C4-2B (cell line): ENCODE measurements at regions not wholly inside any gene's neighbourhood (a gene's known extent, or its start where the extent isn't known, plus 50 kb on each side); places are given as distances from the start of the nearest gene placed in this dataset.
"Not testable (repeated sequence)": the region's sequence is repeated elsewhere in the genome, so short reads cannot be mapped to it uniquely, and the experiment has no call there.

ENCODE experiments used
- H3K27ac ChIP-seq: fragments of 450-650 bp; 2 replicates; pipeline ENCODE4 v1.5.1; 2017
- CTCF ChIP-seq: fragments of 450-650 bp; conservative IDR thresholded peaks from 2 replicates; pipeline ENCODE4 v1.5.1; 2017; ENCODE audit warnings: mild to moderate bottlenecking
- ZFX ChIP-seq: fragments of 450-650 bp; IDR thresholded peaks from 2 replicates; pipeline ENCODE4 v1.6.1; 2017

GRCh38 chr1:2851918-2852317 is 50.4 kb upstream of the TTC34 start:
- H3K27ac ChIP-seq, result not testable (repeated sequence)

- TF ChIP-seq CTCF (no peak), ZFX (no peak)
- H3K27ac ChIP-seq, result no peak overlapping the region
Observed at GRCh38 chr1:2853711-2854110, 52.2 kb upstream of the TTC34 start.

- H3K27ac ChIP-seq, result no peak overlapping the region
- TF ChIP-seq ZFX (no peak), CTCF (no peak)
Observed at GRCh38 chr1:2854151-2854550, 52.7 kb upstream of the TTC34 start.

DNA sequence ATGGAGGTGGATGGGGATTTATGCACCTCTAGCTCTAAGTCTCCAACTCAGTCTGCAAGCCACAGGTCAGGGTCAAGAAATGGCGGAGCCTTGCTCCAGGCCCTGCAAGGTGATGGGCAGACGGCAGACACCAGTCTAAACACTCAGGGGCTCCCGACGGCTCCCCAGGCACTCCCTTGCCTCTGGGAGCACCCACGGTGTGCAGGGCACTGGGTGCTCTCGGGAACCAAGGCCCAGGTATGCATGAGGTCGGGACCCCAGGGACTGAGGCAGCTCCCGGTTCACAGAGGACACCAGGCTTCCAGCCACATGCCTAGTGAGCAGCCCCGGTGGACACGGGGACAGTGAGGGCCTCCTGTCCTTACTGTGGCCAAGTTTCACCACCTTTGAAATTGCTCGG is 53.1 kb upstream of the TTC34 start:
- no peak for TF ChIP-seq CTCF
- no peak overlapping the region for H3K27ac ChIP-seq

DNA sequence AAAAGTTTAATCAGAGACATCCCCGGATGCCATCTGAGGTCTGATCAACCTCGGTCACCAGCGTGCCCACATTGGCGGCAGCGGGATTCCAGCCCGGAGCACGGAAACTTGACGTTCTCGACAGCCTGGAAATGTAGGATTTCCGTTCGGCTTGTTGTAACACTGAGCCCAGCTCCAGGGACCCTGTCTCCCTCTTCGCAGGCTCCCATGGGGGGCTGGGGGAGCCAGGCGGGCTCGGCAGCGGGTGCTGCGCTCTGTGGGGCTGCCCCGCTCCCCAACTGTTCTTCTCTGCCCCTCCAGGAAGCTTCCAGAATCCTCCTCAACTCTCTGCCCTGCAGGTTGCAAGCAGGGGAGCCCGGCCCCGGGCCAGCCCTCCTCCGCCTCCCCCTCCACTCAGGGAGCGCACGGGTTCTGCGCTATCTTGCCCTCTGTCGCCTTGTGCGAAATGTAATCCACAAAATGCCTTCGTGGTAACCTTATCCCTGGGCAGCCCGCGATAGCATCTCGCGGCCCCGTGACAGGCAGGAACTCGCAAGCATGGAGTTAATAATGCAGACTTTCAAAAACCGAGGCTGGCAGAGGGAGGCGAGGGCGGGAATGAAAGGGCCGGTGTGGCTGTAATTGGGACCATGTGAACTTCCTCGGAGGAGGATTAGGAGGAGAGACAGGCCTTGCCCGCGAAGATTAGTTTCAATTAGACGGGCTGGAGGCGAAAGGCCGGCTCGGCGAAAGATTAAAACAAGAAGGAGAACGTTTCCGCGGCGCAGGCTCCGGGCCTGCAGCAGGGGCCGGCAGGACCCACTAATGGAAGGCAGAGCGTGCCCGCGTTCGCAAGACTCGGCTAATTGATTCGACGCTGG is 53.9 kb upstream of the TTC34 start:
- H3K27ac ChIP-seq, result no peak overlapping the region
- TF ChIP-seq CTCF (no peak), ZFX (no peak)

DNA sequence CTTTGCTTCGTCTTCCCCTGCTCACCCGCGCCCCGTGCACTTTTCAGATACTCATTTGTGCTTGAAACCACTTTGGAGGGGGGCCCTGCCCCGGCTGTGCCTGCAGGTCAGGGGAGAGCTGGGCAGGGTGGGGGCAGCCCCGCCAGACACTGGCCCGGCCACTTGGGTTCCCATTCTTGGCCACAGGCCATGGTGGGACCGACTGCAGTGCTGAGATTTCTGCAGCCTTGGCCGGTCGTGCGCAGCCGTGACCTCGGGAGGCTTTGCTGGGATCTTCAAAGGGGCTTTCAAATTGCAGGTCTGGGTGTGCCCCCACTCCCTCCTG is 54.5 kb upstream of the TTC34 start:
- TF ChIP-seq ZFX (no peak), CTCF (no peak)
- H3K27ac ChIP-seq, result no peak overlapping the region

DNA sequence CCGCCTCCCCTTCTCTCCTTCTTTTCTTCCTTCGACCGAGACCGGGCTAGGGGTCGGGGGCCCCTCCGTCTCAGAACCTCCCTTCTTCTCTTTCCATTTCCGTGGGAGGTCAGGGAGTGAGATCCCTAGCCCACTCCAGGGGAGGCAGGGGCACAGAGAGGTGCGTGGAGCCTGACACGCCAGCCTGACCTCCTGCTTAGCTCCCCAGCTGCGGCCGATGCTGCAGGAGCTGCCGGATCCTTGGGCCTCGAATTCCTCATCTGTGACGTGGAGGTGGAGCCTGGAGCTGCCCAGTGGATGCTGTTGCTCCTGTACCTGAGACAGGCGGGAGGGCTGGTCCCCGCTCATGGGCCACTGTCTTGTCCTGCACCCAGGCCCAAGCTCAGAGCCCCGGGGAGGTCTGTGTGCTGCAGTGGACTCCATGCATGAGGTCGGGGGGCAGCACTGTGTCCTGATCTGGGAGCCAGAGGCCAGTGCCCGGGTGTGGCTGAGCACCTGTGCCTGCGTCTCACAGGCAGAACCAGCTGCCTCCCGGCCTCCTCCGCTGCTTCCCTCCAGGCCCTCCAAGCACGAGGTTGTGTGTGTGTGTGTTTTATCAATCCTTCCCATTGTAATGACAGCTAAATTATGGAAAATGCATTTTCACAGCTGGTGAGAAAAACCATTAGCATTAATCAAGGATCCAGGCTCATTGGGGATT is 55.3 kb upstream of the TTC34 start:
- H3K27ac ChIP-seq, result no peak overlapping the region
- TF ChIP-seq CTCF (no peak), ZFX (no peak)

GRCh38 chr1:2857521-2857920 is 56.0 kb upstream of the TTC34 start:
- no peak for TF ChIP-seq ZFX
- TF ChIP-seq CTCF, result no peak
- H3K27ac ChIP-seq, result no peak overlapping the region
